ENCODE measurements at regions not wholly inside any gene's neighbourhood (a gene's known extent, or its start where the extent isn't known, plus 50 kb on each side); places are given as distances from the start of the nearest gene placed in this dataset.

GRCh38 chr4:43316813-43317212 lies 424.3 kb downstream of the GRXCR1 start:
- 73 to 76% methylated on average over 1 of the region's 1 CpG for WGBS, 2 donors
- no peak for TF ChIP-seq POLR2A (IDR thresholded peaks at IDR 0.05)
- TF ChIP-seq CTCF (IDR thresholded peaks at IDR 0.05): no peak

DNA sequence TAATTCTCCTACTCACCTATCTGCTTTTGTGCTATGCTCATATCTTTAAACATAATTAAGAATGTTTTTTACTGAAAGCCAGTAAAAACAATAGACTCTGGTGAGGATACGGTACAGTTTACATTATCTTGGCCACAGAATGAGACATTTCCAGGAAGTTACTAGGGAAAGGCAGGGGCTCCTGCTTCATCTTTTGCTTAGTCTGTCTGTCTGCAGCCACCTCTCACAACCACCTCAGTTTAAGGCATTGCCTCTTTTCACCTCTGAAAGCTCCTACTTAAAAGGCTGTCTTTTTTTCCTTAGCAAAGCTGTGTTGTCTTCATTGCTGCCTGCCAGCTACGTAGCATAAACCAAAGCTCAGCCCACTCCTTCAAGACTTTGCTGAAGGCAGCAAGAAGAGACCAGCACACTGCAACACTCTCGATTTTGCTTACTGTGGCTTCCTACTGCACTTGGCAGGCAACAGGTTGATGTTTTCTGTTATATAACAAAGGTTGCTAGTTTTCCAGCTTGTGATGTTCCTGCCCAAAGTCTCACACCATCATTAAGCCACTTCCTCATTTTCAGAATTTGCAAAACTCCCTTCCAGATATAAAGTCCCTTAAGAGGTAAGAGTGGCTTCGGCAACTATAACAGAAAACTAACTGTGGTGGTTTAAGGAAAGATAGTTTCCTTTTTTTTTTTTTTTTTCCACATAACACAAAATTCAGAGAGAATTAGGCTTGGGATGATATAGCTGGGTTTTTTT lies 432.9 kb downstream of the GRXCR1 start:
- no peaks in the 10 kb centered on the region for H3K9me3 ChIP-seq
- no peak for DNase-seq
- intact Hi-C loops (cut with DNase I): no loop called here
- H3K27ac ChIP-seq: no peak overlapping the region
- no peaks in the 10 kb centered on the region for H3K36me3 ChIP-seq
- no peaks in the 10 kb centered on the region for H3K27me3 ChIP-seq
- WGBS, 2 donors: 31 to 38% methylated on average over 4 of the region's 4 CpGs
- no peak overlapping the region for H3K4me3 ChIP-seq (replicated peaks in 1 of 3)
- TF ChIP-seq POLR2A (IDR thresholded peaks at IDR 0.05): no peak
- no peak for TF ChIP-seq CTCF (IDR thresholded peaks at IDR 0.05)
- H3K4me1 ChIP-seq: no peaks in the 10 kb centered on the region

More at GRCh38 chr4:43316813-43317212, 424.3 kb downstream of the GRXCR1 start:
- Histone ChIP-seq H3K27ac (no peak overlapping the region), H3K9me3 (no peaks in the 10 kb centered on the region), H3K4me1 (no peaks in the 10 kb centered on the region), H3K27me3 (no peaks in the 10 kb centered on the region), H3K4me3 (replicated peaks in 1 of 3) (no peak overlapping the region), H3K36me3 (no peaks in the 10 kb centered on the region)
- intact Hi-C loops (cut with DNase I): no loop called here
- no peak for DNase-seq

- Histone ChIP-seq H3K4me1 (no peaks in the 10 kb centered on the region), H3K36me3 (no peaks in the 10 kb centered on the region), H3K4me3 (replicated peaks in 1 of 3) (no peak overlapping the region), H3K27ac (no peak overlapping the region), H3K27me3 (no peaks in the 10 kb centered on the region), H3K9me3 (no peaks in the 10 kb centered on the region)
- 92 to 95% methylated on average over 1 of the region's 1 CpG for WGBS, 2 donors
- intact Hi-C loops (cut with DNase I): no loop called here
- DNase-seq: no peak
- TF ChIP-seq POLR2A (IDR thresholded peaks at IDR 0.05) (no peak), CTCF (IDR thresholded peaks at IDR 0.05) (no peak)
Measured at GRCh38 chr4:43330288-43330687, 437.8 kb downstream of the GRXCR1 start.

- Histone ChIP-seq H3K4me3 (replicated peaks in 1 of 3) (no peak overlapping the region), H3K27ac (no peak overlapping the region), H3K36me3 (no peaks in the 10 kb centered on the region), H3K9me3 (no peaks in the 10 kb centered on the region), H3K4me1 (no peaks in the 10 kb centered on the region), H3K27me3 (no peaks in the 10 kb centered on the region)
- TF ChIP-seq CTCF (IDR thresholded peaks at IDR 0.05) (no peak), POLR2A (IDR thresholded peaks at IDR 0.05) (no peak)
- intact Hi-C loops (cut with DNase I): no loop called here
- WGBS, 2 donors: 74 to 83% methylated on average over 1 of the region's 1 CpG
- no peak for DNase-seq
Measured at GRCh38 chr4:43331226-43332051, 438.9 kb downstream of the GRXCR1 start.

- no peaks in the 10 kb centered on the region for H3K4me1 ChIP-seq
- H3K9me3 ChIP-seq: no peaks in the 10 kb centered on the region
- intact Hi-C loops (cut with DNase I): no loop called here
- DNase-seq: no peak
- no peaks in the 10 kb centered on the region for H3K27me3 ChIP-seq
- no peak overlapping the region for H3K4me3 ChIP-seq (replicated peaks in 1 of 3)
- no peaks in the 10 kb centered on the region for H3K36me3 ChIP-seq
- no peak overlapping the region for H3K27ac ChIP-seq
- no peak for TF ChIP-seq CTCF (IDR thresholded peaks at IDR 0.05)
- TF ChIP-seq POLR2A (IDR thresholded peaks at IDR 0.05): no peak
Measured at GRCh38 chr4:43332052-43332425, 439.5 kb downstream of the GRXCR1 start.
